GM19043 (cell line): ENCODE measurements at regions not wholly inside any gene's neighbourhood (a gene's known extent, or its start where the extent isn't known, plus 50 kb on each side); places are given as distances from the start of the nearest gene placed in this dataset.

ENCODE experiments used
- ATAC-seq: cut with Tn5 transposase; IDR thresholded peaks from one replicate; pipeline ENCODE4 v1.9.1; 2021; ENCODE audit warnings: low read depth; ENCODE audit not compliant: unreplicated experiment

DNA sequence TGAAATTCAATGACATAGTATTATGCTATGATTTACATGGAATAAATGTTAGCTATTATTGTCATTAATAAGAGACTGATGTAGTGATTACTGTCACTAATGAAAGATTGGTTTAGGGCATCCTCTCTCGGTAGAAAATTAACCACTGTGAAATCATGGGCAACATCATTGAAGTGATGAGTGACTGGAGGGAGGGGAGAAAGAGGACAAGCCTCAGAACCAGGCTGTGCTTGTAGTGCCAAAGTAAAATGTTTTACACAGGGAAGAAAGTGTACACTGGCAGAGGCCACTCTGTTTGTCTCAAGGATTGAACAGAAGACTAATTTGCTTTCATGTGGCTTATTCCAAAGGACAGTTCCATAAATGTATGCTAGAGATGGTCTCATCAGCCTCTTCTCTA is 456.2 kb upstream of the TCF4 start:
- ATAC-seq, result no peak

DNA sequence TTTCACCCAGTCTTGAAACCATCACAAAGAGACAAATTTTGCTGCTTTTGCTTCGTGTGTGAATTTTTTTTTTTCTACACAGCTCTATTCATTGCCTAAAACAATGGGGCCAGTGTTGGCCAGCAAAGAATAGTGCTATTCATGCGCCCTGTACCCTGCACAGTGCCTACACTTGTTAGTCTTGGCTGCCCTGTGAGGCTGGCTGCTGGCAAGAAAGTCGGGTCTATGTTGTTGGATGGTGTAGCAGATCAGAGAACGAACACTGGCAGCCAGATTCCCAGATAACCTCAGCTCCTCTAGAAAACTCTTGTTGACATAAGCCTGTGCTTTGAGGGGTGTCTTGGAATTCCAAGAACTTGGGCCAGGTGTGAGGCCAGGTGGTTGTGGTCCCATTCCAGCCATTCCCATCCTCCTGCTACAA is 455.7 kb upstream of the TCF4 start:
- ATAC-seq, result no peak

DNA sequence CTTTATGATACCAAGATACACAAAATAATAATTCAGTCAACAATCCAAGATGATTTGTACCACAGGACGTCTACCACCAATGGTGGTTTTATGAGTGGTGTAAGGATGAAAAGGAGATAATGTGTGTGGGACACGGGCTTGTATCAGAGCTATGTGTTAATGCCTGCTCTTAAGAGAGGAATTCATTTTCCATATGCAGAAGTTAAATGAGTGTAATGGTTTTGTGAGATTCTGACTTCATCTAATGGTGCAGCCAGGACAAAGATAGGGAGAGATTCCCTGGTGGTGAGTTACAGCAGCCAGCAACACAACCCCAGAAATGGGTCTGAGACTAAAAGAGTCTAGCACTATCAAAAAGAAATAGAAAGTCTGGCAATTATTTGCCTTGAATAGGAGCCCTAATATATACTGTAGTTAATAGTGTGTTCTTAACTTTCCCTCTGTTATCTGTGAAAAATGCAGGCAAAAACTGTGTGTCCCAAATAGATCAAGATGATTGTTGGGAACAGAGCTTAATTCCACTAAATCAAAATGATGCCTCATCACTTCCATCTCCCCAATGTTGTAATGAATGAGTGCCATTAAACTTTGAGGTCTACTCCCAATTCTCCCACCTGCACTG is 455.0 kb upstream of the TCF4 start:
- ATAC-seq, result no peak

DNA sequence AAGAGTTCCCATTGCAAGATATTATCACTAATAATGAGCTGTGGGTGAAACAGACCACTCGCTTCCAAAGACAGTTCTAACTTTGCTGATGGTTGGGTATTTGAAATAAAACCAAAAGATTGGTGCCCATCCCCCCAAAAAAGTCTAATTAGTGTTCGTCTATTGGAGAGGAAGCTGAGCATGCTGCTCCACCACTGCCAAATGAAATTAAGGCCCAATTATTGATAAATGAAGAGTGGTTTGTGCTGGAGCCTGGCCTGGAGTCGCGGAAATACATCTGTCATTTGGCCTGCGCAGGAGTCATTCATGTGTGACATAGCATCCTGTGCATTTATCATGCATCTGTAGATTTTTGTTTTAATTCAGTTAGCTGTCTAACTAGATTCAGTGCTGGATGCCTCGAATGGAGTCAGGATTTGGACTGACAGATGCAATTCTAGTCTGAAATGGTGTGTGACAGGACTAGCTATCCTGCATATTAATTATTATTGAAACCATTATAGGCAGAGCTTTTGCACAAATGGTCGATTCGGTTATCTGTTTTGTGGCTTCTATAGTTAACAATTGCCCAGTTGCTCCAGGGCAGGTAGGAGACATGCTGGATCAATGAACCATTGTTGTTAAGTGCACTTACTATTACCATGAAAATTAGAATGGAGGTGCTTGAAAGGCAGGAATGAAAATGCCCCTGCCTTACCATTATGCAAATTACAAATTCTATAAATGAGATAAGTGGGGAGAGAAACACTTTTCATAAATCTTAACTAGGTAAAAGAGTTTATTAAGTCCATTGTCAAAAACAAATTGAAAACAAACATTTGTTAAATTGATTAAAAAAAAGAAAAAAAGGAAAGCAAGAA is 450.4 kb upstream of the TCF4 start:
- no peak for ATAC-seq

DNA sequence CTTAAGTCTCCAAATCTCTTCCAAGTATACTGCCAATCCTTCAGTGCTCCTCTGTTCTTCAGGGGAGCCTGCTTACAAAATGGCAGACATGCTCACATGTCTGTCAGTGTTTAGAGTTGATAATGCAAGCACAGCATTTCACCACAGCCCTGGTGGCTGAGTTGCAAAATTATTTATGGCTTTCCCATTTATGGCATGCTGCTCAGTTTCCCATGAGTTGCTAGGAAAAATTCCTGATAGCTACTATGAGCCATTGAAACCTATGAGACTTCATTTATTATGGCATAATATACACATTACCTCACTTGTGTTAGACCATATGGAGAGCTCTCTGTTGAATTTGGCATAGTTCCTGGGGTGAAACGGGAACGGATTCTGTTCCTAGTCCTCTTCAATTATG is 448.7 kb upstream of the TCF4 start:
- no peak for ATAC-seq

DNA sequence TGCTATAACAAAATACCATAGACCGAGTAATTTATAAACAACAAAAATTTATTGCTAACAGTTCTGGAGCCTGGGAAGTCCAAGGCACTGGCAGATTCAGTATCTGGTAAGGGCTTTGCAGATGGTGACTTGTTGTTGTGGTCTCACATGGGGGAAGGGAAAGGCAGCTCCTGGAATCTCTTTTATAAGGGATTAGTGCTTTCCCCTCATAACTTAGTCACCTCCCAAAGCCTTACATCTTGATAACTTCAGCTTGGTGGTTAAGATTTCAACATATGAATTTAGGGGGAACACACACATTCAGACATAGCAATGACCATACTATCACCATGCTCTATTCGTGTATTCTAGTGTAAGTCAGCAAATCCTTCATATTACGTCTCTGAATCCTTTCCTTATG is 447.6 kb upstream of the TCF4 start:
- no peak for ATAC-seq

DNA sequence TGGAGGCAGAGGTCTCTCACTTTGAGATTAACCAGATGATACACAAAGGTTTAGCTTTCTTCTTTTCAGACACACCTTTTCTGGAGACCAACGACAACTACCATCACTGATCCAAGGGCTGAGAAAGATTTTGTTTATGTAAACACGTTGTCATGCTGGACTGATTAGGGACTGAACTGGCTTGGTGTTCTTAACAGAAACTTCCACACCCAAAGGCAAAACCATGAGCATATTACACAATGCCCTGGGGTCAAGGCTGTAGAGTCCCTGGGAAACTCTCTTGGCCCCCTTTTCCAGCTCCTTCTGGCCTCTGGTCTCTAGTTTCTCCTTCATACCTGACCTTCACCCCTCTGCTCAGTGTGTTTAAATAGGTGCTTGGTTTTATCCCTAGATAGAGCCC is 447.0 kb upstream of the TCF4 start:
- no peak for ATAC-seq

DNA sequence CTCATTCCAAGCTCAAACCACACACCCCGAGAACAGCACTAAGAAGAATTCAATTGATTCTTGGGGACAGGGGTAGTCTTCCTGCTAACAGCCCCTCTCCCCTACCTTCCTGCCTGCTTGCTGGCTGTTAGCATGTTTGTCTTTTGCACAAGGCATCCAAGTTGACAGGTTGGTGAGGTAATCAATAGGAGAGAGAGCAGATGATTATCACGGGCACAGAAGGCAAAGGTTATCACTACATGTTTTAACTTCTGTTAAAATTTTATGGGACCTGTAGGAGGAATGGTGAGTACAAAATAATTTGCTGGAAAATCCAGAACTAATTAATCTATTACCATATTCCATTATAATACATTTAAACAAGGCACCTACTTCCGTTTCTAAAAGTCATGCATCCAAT is 442.1 kb upstream of the TCF4 start:
- no peak for ATAC-seq

DNA sequence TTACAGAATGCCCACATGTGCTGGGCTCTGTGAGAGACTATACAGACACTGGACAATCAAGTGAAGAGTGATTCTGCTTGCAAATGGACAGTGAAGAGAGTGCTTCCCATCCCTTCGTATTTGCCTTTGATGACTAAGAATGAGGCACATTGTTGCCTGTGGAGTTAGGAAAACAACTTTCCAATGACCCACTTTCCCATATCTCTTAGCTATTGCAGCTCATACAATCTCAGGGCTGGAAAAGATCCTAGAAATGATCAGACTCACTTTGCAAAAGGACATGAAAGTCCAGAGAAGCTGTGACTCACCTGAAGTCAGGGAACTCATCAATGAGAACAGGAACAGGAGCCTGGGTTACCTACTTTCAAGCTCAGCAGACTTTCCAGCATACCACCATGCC is 440.5 kb upstream of the TCF4 start:
- no peak for ATAC-seq

DNA sequence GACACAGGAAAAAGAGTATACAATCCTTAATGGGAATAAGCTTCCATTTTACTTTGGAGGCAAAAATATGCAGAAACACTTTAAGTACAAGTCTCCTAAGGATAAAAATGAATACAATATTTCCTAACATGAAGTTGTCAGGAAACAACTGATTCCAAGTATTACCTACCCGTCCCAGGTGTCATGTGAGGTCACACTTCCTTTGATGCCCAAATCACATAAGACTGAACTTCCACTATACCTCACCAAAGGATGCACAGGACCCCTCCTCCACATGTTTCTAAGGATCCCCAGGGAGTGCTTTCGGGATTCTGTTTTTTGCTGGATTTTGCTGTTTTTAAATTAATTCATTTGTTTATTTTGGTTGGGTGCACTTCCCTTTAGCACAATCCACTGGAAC is 438.5 kb upstream of the TCF4 start:
- no peak for ATAC-seq

DNA sequence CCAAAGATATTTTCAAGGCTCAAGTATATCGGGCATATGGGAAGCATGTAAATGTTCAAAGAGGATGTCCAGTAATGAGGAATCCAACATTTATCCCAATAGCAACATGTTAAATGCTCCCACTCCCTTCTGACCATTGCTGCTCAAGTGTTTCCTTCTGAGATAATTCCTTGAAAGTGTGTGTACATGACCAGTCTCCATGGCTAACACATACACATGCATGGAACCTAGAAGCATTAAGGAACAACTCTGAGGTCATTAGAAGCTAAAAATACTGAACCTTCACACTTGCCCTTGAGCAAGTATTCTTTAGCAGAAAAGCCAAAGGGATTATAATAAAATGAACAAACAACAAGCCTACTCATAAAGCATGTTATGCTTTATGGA is 433.8 kb upstream of the TCF4 start:
- no peak for ATAC-seq

DNA sequence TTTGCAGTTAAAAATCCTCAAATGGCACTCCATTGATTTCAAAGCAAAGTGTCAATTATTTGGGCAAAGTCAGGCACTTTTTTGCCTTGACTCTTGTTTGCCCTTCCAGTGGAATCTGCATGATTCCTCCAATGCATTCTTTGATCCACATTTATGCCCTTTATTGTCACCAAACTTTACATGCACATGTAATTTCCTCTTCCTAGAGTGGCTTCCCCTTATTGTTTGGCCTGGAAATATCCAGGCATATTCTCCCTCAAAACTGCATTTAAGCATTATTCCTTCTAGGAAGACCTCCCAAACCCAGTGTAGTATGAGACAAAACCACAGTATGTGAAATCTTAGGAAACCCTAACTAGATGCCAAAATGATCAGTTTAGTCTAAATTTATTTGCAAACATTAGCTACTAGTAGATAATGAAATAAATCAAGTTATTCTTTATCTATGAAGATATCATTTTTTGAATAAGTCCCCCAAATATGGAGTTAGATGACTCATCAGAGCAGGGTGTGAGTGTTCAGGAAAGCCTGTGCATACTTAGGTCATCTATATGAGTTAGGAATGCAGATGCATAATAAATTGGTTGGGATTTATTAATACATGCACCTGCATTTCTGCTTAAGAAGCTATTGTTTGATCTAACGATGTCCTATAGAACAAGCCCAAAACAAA is 433.3 kb upstream of the TCF4 start:
- ATAC-seq, result no peak

DNA sequence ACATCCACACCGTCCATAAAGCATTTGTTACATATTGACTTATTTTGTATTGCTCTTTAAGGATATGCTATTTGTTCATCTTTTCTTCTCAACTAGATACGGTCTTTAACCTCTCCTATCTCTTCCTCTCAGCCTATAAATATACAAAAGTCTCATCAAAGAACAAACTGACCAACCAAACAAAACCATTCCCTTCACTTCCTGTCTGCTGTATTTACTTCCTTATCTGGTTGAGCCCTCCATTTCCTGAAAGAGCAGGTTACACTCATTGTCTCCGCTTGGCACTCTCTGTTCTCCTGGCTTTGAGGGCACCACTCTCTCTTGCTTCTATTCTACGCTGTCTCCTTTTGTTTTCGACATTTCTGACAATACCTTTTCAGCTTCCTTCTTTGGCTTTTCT is 431.9 kb upstream of the TCF4 start:
- no peak for ATAC-seq

DNA sequence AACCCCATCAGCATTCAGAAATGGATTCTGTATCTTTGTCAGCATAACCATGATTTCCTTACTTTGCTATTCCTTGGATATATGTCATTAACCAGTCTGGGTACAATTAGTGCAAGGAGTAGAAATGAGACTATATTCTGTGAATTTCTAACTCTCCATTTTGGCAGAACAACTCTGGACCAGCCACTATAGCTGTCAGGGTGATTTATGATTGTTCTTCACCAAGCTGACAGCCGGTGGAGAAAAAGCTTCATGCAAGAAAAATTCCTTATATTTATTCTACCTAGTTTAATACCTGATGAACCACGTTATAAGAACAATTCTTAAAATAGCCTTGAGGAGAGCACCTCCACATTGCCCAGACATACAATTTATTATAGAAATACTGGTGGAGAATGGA is 431.2 kb upstream of the TCF4 start:
- no peak for ATAC-seq

DNA sequence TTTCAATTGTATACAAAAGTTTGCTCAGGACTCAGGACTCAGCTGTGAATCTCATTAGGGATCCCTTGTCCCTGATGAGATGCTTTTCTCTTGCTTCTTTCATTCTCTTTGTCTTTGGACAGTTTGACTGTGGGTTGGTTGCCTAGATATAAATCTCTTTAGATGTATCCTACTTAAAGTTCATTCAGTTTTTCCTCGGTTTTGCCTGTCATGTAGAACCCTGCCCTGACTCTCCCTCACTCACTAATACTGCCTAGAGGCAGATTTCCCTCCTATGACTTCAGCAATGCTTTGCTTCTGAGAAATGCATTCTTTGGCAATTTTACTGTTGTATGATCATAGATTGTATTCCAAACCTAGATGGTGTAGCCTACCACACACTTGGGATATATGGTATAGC is 421.4 kb upstream of the TCF4 start:
- no peak for ATAC-seq

DNA sequence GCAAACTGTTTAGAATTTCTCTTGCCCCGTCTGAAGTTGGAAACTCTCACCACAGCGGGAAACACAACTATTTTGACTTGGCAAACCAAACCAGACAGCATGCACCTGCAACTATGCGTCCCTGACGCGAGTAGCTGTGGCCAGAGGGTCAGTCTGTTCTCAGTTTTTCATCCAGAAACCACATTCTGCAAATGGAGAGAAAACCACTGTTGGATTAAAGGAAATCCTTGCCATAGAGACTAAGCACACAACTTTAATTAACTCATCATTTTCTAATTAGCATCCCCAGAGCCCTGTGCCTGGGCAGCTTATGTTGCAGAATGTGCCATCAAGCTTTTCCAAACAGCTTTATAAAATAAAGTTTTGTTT is 415.7 kb upstream of the TCF4 start:
- ATAC-seq, result no peak

DNA sequence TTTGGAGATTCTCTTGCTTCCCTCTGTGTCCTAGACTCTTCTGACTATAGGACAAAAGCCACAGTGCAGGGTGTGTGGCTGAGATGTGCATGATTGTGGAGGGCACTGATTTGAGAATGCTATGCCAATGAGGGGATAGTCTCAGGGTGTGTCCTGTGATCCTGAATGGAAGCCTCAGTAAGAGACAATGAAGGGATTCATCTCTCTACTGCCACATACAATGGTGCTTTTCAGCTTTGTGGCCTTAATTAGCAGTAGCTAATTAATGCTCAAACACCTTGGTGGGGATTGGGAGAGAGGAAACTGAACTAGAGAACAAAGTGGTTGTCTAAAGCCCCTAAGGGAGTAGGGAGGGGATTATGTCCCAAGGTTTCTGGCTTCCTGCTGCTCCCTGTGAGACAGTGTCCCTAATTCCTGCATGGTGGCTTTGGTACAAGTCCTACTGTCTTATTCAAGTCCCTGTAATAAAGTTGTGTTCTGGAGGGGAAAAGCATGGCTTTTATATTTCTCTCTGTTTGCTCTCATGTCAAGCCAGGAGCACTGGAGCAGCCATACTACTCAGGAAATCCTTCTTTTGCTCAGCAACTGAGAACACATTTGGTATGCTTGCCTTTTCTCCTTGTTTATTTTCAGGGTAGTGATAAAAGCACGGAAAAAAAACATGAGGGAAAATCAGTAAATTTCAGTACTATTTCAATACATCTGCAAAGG is 415.2 kb upstream of the TCF4 start:
- no peak for ATAC-seq

DNA sequence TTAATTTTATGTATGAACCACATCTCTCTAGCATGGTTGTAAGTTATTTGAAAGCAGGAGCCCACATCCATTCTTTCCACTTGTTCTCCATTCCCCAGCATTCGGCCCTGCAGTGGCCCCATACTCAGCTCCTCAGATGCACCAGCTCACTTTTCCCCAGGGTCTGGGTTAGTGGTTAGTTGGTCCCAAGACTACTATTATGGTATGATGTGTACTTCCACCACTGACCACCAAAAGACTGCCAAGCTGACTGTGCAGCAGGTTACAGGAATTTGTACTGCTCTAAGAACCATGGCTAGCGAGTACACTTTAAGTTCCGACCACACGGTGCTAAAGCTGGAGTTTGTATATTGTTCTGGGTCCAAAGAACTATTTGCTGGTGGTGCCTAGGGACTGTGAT is 413.6 kb upstream of the TCF4 start:
- ATAC-seq, result no peak

DNA sequence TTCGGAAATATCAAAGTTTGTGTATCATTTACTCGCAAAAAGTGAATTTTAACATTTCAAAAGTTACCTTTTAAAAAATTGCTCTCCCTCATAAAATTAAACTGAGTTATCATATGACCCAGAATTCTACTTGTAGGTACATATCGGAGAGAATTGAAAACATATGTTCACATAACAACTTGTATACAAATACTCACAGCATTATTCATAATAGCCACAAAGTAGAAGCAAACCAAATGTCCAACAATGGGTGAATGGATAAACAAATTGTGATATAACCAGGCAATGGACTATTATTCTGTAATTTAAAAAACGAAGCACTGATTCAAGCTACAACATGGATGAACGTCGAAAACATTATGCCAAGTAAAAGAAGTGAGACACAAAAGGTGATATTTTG is 412.0 kb upstream of the TCF4 start:
- no peak for ATAC-seq

DNA sequence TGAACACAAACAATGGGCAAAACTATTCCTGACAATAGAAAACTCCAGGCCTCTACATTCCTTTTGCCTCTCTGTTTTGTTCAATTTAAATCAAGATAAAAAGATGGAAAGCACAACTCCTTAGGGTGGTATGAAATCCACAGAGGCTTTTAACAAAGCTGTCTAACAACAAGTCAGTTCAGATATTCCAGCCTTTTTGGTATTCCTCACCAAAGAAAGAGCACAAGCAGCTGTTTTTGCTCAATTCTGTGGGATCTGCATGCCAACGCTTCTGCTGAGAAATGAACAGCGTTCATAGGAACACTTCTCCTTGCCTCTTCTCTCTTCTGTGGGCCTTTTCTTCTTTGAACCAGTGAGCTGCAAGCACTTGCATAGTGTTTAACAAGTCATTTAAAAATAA is 411.6 kb upstream of the TCF4 start:
- ATAC-seq, result no peak

DNA sequence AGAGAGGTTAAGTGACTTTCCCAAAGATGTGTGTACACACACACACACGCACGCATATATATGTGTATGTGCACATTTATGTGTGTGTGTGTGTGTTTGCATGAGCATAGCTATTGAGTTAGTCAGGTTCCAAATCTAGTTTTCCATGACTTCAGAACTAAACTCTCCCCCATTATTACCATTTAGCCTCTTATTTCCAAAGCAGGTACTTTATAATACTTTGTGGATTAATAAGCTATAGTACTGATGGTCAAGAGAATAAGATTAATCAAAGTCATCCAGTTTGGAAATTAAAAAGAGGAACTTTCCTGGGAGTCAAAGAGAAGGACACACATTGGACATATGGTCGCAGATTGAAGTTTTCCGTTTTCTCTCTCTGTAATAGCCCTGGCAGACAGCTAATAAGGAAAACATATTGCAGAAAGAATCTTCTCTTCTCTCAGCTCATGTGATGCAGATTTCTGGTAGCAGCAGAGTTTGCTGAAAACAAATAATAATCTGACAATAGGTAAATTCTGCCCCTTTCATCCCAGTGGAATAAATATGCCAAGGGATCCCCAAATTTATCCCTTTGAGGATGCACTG is 410.9 kb upstream of the TCF4 start:
- no peak for ATAC-seq
